ENCODE measurements at regions not wholly inside any gene's neighbourhood (a gene's known extent, or its start where the extent isn't known, plus 50 kb on each side); places are given as distances from the start of the nearest gene placed in this dataset.

GRCh38 chr15:92266796-92267685, 126.6 kb upstream of the ST8SIA2 start (continued):
- TF ChIP-seq, protein P1, sequence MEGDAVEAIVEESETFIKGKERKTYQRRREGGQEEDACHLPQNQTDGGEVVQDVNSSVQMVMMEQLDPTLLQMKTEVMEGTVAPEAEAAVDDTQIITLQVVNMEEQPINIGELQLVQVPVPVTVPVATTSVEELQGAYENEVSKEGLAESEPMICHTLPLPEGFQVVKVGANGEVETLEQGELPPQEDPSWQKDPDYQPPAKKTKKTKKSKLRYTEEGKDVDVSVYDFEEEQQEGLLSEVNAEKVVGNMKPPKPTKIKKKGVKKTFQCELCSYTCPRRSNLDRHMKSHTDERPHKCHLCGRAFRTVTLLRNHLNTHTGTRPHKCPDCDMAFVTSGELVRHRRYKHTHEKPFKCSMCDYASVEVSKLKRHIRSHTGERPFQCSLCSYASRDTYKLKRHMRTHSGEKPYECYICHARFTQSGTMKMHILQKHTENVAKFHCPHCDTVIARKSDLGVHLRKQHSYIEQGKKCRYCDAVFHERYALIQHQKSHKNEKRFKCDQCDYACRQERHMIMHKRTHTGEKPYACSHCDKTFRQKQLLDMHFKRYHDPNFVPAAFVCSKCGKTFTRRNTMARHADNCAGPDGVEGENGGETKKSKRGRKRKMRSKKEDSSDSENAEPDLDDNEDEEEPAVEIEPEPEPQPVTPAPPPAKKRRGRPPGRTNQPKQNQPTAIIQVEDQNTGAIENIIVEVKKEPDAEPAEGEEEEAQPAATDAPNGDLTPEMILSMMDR (IDR thresholded peaks at IDR 0.05 in 2 of 3, conservative IDR thresholded peaks at IDR 0.05 in 1 of 3; ENCODE audit: borderline replicate concordance in 1 of 3, insufficient read depth in 1 of 3, low read depth in 2 of 3, low read length in 2 of 3) = no peak

DNA sequence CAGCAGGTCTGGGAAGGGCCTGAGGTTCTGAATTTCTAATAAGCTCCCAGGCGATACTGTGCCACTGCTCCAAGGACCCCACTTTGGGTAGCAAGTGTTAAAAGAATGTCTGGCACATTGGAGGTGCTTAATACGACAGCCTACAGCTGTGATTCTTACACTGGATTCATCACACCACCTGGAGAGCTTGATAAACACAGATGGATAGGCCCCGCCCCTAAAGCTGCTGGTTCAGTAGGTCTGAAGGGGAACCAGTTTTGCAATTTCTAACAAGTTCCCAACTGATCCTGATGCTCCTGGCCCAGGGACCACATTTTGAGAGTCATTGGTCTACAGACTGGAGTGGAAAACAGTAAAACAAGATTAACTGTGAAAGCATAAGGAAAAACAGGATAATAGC, 124.8 kb upstream of the ST8SIA2 start:
- POLR2A ChIA-PET = no interaction called here
- no peak overlapping the region for H3K4me2 ChIP-seq (ENCODE audit: low read length)
- no peak overlapping the region for H2AFZ ChIP-seq (ENCODE audit: low read depth, low read length, poor library complexity, severe bottlenecking)
- RAD21 ChIA-PET (ENCODE audit: low non-redundant PET in 1 of 2, low total read pairs in 2 of 2, uncharacterized antibody in 2 of 2, unreplicated experiment in 2 of 2) = no interaction called here
- ATAC-seq (no peak), DNase-seq (ENCODE audit: low read depth, low spot score) (no peak)
- no peak overlapping the region for H3K27ac ChIP-seq (ENCODE audit: low read depth, low read length)
- intact Hi-C loops (cut with micrococcal nuclease) = no loop called here
- H3K4me1 ChIP-seq (ENCODE audit: control insufficient read depth in 1 of 2, insufficient read depth in 2 of 2, low read length in 2 of 2) = no peaks in the 10 kb centered on the region
- TF ChIP-seq EGR1 (IDR thresholded peaks at IDR 0.05; ENCODE audit: low read depth) (no peak), EZH2 (IDR thresholded peaks at IDR 0.05) (no peak), YY1 (IDR thresholded peaks at IDR 0.05; ENCODE audit: extremely low read depth, insufficient replicate concordance, low read depth, low read length) (no peak), SIN3A (IDR thresholded peaks at IDR 0.05; ENCODE audit: low read depth) (no peak), ZFX (IDR thresholded peaks at IDR 0.05) (no peak), MAX (IDR thresholded peaks at IDR 0.05) (no peak), ELF1 (IDR thresholded peaks at IDR 0.05; ENCODE audit: borderline replicate concordance, low read depth) (no peak), POLR2A (IDR thresholded peaks at IDR 0.05; ENCODE audit: borderline replicate concordance, extremely low read depth, insufficient read depth, insufficient read length) (no peak), REST (IDR thresholded peaks at IDR 0.05; ENCODE audit: low read depth) (no peak)
- TF ChIP-seq, protein P2, sequence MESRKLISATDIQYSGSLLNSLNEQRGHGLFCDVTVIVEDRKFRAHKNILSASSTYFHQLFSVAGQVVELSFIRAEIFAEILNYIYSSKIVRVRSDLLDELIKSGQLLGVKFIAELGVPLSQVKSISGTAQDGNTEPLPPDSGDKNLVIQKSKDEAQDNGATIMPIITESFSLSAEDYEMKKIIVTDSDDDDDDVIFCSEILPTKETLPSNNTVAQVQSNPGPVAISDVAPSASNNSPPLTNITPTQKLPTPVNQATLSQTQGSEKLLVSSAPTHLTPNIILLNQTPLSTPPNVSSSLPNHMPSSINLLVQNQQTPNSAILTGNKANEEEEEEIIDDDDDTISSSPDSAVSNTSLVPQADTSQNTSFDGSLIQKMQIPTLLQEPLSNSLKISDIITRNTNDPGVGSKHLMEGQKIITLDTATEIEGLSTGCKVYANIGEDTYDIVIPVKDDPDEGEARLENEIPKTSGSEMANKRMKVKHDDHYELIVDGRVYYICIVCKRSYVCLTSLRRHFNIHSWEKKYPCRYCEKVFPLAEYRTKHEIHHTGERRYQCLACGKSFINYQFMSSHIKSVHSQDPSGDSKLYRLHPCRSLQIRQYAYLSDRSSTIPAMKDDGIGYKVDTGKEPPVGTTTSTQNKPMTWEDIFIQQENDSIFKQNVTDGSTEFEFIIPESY (IDR thresholded peaks at IDR 0.05; ENCODE audit: extremely low read depth, insufficient replicate concordance, low read length) = no peak
- H3K27me3 ChIP-seq (ENCODE audit: insufficient read depth, low read length) = peaks cover 28% of the 10 kb centered on the region
- no peaks in the 10 kb centered on the region for H4K20me1 ChIP-seq (ENCODE audit: insufficient read depth)
- H3K36me3 ChIP-seq (ENCODE audit: control insufficient read depth in 1 of 2, insufficient read depth in 2 of 2, low read length in 2 of 2) = no peaks in the 10 kb centered on the region
- H3K9me3 ChIP-seq (ENCODE audit: control insufficient read depth in 1 of 2, insufficient read depth in 1 of 2, low read depth in 1 of 2, low read length in 2 of 2) = no peaks in the 10 kb centered on the region
- H3K4me3 ChIP-seq (replicated peaks in 1 of 2; ENCODE audit: low read depth in 1 of 2, low read length in 2 of 2) = no peak overlapping the region
- H3K79me2 ChIP-seq (ENCODE audit: insufficient read depth, low read length) = no peaks in the 10 kb centered on the region
- H3K9ac ChIP-seq (ENCODE audit: low read length) = no peak overlapping the region
- no TSS peak for BruUV-seq (replicated peaks)
- CTCF ChIA-PET = no interaction called here
- H3K9me2 ChIP-seq (ENCODE audit: insufficient read depth) = no peaks in the 10 kb centered on the region

Data from HCT116 (cell line).